ENCODE measurements at regions not wholly inside any gene's neighbourhood (a gene's known extent, or its start where the extent isn't known, plus 50 kb on each side); places are given as distances from the start of the nearest gene placed in this dataset.
"Not testable (repeated sequence)": the region's sequence is repeated elsewhere in the genome, so short reads cannot be mapped to it uniquely, and the experiment has no call there.

DNA sequence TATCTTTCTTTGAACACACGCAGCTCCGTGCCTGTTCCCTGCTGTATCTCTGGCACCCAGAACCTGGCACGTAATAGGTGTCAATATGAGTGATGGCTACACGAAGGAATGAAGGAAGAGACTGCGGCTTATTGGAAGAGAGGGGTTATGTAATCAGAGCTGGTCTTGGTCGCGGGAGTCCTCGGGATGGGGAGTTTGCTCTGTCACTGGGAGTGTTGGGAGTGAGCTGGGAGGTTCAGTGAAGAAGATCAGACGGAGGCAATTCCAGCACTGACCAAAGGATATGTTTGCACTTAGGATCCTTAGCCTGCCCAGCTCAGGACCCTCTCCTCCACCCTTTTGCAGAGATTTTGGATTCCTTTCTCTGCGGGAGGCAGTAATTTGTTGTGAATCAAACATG is 709.1 kb downstream of the PTPRU start:
- no peak for DNase-seq

DNA sequence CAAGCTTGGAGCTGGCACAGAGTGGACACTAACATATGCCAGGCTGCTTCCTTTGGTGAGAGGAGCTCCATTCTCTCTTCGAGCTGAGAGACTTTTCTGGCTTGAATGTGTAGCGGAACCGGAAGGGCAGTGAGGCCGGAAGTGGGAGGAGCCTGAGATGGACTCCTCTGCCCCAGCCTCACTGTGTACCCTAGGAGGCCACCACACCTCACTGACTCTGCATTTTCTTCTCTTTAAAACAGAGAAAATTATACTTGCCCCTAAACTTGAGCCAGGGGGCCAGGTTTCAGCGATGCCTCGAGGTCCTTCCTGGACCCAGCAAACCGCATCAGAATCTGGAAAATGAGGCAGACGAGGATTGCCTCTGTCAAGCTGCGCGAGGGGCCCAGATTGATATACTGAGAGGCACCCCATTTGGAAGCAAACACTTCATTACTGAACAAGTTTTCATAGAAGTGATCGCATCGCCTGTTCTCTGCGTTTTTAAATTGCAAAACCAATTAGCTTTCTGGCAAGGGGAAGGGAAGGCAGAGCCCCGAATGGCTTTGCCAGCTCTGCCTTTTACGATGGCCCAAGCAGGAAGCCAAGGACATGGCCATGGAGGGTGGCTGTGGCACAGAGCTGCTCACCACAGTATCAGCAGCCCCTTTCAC is 708.1 kb downstream of the PTPRU start:
- DNase-seq, result no peak

DNA sequence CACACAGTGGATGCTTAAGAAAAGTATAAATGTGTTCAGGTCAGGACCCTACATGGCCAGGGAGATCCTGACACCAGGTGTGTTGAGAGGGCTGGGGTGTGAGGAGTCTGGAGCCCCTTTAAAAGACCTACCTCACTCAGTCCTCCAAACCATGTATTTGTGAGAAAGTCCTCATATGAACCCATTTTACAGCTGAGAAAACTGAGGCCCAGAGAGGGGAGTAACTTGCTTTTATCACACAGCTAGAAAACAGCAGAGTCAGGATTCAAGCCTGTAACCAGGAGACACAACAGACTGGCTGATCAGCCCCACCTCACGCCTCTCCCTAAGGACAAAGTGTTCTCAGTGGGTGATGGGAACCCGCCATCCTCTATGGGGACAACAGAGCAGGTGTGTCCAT is 706.7 kb downstream of the PTPRU start:
- no peak for DNase-seq

DNA sequence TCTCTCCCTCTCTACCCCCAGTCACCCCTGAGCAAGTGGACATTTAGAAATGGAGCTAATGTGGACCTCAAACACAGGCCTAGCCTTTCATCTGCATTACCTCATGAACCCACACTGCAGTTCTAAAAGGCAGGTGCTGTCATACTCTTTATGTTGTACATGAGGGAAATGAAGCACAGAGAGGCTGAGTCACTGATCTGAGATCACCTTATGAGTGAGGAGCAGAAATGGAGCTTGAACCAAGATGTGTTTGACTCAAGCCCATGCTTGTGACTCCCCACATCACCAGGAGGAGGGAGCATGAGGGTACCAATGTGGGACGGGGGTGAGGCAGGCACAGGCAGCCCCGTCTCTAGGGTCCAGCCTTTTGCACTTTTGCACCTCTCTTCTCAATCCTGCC is 702.8 kb downstream of the PTPRU start:
- no peak for DNase-seq

DNA sequence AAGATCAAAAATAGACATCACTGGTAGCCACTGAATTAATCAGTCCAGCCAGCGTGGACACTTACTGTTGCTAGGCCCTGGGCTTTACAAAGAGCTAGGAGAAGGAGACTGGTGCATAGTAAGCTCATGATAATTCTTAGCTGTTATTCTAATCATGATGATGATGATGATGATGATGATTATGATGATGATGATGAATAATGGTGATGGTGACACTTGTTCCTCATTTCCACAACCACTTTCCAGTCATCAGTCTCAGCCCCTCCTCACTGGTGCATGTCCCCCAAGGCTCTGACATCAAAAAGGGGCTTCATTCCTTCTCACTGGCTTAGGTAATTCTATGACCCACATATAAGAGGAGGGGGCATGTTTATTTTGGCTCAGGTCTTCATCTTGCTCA is 701.0 kb downstream of the PTPRU start:
- no peak for DNase-seq

DNA sequence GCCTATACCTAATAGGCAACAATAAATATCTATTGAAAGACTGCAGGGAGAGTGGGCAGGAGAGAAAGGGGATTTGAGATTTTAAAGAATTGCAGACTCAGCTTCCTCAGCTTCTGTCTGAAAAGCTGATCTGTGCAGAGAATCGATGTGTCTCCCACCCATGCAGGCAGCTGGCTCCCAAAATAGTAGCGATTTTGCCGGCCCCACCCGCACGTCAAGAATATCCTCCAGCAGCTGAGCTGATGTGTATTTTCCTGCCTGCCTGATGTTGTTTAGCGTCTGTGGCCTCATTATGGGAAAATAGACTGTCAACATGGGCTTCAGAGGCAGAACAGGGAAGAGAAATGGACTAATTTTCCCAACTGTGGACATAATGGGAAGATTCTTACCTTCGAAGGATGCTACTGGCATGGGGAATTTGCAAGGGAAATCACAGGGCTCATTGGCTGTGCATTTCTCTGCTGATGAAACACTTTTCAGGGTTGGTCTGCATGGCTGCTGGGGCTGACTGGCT is 699.8 kb downstream of the PTPRU start:
- peak in 1 of 2 experiments; percentile 31 for DNase-seq

DNA sequence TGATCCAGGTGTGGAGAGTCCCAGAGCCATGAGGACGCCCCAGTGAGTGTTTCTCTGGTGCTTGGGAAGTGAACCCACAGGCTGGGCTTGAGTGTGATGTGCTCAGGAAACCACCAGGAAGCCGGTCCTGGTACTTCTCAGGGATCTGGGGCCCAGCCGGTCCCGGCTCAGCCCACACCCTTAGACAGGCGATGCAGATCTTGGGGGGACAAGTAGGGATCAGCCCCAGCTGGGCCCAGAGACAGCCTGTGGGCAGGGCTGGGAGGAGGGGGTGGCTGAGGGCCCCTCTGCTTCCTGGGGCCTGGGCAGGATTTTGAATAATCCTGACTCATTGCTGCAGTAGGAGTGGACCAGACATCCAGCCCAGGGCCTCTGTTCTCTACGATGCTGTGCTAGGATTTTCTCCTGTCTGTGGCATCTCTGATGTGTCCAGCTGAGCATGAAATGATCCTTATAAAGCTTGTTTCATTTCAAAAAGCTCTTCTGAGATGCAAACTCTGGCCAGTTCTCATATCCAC is 698.0 kb downstream of the PTPRU start:
- no peak for DNase-seq

DNA sequence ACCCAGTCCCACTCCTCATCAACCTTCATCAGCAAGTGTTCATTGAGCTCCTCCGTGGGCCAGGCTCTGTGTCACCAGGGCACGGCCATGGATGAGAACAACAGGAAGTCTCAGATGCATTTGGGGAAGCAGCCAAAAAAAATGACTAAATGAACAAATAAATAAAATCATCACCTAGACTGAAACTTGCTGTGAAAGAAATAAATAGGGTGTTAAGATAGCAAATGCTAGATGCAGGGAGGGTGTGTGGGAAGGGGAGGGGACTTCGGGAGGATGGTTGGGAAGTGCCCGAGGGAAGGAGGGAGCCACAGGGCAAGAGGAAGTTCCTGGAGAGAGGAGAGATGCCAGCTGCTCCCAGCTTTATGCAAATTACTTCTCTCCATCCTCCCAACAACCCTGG is 696.7 kb downstream of the PTPRU start:
- DNase-seq, result peak; percentile 86 to 93

DNA sequence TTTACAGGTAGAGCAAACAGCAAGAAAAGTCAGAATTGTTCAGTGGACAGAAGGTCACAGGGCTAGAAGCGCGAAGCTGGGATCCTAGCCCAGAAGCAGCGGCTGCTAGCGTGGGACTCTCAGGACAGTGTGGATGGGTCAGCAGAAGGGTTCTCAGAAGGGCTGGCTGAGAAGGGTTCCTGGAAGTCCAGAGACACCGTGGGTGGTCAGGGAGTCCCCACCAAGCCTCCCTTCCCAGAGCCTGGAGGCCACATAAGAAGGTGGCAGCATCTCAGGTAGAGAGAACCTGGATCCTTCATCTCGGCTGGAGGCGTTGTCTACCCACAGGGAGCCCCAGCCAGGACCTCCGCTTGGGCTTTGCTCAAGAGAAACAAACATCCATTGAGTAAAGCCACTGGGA is 696.3 kb downstream of the PTPRU start:
- DNase-seq, result no peak

DNA sequence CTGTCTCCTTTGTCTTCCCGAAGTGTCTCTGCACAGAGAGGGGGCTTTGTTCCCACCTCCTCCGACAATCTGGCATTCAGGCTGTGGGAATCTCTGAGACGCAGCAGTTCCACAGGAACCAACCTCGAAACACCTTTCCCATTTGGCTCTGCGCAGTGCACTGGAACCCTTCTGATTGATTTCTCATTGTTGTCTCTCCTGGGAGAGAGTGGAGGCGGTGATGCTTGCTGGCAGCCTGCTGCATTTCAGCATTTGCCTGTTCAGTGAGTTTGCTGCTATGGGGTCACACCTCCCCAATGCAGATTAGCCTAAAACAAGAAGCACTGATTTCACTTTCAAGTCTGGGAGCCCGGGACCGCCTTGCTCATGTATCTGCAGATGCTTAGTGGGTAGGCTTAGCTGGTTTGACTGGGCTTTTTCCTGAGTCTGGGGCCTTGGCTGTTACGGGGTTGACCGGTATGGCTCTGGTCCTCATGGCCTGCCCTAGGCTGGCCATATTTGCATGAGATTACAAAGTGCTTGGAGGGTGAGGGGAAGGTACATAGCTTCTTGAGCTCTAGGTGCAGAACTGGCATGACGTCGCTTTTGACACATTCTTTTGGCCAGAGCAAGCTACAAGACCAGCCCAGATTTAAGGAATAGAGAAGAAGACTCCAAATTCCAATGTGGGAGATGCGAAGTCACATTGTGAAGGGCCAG is 695.3 kb downstream of the PTPRU start:
- DNase-seq, result no peak

DNA sequence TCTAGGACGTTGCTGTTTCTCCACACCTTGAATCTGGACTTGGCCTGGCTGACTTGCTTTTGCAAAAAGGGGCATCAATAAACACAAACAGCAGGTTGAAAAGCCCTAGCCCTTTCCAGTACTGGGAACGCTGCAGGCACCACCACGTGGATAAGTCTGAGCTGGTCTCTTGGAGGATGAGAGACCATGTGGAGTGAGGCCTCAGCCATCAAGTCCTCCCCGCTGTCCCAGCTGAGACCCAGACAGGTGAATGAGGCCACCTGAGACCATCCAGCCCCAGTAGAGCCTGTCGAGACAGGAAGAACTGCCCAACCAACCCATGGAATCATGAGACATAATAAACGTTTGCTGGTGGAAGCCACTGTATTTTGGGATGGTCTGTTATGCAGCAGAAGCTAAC is 688.7 kb downstream of the PTPRU start:
- DNase-seq, result no peak

DNA sequence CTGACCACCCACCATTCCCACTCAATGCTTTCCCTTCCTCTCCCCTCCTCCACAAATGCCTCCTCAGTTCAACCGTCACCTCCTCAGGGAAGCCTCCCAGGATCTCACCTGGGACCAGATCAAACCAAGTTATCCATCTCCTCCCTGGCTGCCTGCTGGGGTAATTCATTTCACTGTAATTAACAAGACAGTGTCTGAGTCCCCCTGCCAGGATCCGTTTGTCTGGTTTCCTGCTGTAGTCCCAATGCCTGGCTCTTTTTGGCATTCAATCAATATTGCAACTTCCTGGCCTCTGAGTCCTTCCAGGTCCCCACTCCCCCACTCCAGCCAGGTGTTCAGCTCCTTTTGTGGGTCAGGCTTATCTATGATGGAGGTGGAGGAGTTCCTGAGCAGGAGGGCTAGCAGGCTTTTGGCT is 687.7 kb downstream of the PTPRU start:
- peak; percentile 62 to 91 for DNase-seq

DNA sequence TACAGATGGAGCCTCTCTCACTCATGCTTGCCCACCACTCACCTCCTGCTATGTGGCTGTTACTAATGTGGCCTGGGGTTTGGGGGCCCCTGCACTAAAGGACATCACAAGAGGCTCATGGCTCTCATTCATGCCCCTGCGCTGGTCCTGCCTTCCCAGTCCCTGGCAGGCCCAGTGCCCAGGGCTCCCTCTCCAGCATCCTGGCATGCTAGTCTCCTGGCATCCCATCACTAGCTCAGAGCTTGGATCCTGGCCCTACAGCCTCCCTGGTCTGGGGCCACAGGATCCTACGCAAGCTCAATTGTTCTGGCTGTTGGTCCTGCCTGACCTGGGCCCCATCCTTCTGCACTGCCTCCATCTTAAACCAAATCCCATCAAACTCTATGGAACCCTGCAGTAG is 685.4 kb downstream of the PTPRU start:
- no peak for DNase-seq

DNA sequence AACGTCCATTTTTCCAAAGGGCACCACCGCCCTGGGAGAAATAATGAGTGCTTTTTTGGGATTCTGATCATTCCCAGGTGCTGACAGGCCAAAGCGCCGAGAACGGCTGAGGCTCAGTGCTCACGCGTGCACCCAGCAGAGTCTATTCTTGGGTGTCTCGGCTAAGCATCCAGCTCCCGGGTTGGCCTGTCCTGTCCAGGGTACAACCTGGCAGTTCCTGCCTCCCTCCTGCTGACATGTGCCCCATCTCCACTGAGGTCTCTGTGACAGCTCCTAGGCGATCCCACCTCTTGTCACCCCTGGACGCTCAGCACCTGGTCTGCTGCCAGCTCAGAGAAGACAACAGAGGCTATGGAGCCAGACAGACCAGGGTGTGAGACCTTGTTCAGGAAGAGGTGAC is 684.5 kb downstream of the PTPRU start:
- no peak for DNase-seq

DNA sequence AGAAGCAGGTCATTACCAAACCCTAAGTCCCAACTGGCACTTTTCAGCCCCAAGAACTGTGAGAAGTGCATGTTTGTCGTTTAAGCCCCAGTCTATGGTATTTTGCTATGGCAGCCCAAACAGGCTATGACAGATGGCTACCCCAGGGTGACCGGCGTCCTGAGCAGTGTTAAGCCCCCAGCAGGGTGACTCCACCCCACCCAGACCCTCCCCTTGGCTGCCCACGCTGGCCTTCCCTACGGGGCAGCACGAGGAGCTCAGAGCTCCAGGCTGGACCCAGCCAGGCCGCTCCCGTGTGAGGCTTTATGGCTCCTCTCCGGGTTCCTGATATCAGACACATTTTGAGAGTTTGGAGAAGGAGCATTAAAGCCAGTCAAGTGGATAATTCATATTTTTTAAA is 684.0 kb downstream of the PTPRU start:
- DNase-seq, result no peak

DNA sequence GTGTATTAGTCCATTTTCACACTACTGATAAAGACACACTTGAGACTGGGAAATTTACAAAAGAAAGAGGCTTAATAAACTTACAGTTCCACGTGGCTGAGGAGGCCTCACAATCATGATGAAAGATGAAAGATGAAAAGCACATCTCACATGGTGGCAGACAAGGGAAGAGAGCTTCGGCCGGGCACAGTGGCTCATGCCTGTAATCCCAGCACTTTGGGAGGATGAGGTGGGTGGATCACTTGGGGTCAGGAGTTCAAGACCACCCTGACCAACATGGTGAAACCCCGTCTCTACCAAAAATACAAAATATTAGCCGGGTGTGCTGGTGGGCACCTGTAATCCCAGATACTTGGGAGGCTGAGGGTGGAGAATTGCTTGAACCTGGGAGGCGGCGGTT is 682.7 kb downstream of the PTPRU start:
- not testable (repeated sequence) for DNase-seq

DNA sequence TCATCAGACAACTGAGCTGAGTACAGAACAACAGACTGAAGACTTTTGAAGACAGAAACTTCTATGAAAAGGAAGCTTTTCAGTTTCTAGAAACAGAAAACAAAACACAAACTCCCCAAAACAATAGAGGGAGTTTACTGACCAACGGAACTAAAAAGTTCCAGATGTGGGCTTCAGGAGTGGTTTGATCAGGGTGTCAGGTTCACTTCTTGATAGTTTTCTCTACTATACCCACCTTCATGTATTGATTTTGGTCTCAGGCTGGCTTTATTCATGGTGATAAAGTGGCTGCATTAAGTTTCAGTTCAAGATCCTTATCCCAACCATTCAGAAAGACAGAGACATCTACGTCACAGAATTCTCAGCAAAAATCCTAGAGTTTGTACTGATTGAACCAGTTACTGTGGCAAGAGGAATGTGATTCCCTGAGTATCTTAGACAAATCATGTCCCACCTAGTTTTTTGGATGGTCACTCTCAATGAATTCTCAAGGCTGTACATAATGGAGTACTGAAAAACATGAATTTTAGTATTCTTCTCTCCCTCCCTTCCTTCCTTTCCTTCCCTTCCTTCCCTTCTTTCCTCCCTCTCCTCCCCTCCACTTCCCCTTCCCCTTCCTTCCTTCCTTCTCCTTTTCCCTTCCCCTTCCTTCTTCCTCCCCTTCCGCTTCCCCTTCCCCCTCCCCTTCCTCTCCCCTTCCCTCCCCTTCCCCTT is 680.5 kb downstream of the PTPRU start:
- DNase-seq, result no peak

DNA sequence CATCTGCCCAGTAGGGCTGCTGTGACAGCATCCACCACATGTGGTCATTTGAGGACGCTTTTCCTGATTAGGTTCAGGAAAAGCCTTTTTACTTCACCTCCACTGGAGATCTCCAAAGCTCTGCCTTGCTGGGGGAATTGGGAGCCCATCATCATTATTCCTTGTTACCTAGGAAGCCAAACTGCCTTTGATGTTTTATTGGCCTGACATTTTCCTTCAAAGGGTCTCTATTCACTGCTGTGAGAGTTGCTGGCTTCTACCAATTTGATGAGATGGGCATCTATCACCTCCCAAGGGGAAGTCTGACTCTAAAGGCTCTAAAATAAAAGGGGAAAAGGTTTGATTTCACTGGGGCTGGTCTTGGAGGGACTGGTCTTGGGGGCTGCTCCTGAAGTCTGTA is 678.6 kb downstream of the PTPRU start:
- DNase-seq, result no peak

DNA sequence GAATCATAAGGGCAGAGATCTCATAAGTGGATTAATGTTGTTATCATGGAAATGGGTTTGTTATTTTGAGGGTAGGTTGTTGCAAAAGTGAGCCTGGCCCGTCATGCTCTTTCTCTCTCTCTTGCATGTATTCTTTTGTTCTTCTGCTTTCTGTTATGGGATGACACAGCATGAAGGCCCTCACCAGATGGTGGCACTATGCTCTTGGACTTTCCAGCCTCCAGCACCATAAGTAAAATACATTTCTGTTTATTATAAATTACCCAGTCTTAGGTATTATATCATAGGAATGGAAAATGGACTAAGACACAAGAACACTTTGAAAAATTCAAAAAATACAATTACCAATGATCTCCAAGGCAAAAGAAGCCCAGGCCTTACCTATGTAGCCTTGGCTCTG is 676.1 kb downstream of the PTPRU start:
- DNase-seq, result peak in 1 of 2 experiments; percentile 17

DNA sequence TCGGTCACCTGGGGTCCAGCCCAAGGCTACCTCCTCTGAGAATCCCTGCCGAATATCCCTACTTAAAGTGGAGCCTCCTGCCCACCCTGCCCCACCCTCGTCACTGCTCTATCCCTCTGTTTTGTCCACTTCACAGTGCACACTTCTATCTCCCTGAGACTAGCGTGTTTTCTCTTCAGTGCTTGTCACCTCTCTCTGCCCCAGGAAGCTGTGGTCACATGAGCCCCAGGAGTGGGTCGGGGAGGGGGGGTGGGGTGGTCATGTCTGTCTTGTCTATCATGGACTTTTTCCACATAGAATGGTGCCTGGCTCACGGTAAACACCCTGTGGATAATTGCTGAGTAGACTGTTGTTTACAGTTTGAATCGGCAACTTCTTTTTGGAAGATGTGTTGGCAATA is 673.6 kb downstream of the PTPRU start:
- no peak for DNase-seq

DNA sequence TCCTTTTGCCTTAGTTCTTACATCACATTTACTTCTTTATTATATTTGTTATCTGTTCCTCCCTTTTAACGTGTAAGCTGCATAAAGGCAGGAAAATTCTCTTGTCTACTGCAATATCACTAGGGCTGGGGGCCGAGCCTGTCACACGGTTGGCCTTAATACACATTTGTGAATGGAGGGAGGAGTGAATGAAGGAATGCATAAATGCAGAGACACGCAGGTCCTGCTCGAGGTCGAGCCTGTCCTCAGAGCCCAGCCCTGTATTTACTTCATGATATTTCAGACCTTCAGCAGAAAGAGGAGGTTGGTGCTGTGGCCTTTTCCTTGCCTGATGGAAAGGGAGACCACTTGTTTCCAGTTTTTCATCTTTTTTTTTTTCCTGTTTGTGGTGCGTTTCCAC is 671.3 kb downstream of the PTPRU start:
- DNase-seq, result no peak

DNA sequence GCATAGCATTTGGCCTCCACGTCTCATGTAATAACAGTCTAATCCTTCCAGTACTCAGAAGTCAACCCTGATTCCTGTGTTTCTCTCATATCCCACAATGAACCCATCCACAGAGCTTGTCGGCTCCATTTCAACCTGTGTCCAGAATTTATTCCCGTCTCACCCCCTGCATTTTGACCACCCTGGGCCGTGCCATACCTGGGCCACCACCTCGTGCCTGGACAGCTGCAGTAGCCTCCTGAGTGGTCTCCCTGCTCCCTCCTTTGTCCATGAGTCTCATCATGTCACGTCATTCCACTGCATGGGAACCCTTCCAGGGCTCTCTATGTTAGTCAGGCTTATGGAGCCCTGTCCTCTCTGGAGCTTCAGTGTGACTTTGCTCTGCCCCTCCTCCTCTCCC is 670.6 kb downstream of the PTPRU start:
- DNase-seq, result no peak

DNA sequence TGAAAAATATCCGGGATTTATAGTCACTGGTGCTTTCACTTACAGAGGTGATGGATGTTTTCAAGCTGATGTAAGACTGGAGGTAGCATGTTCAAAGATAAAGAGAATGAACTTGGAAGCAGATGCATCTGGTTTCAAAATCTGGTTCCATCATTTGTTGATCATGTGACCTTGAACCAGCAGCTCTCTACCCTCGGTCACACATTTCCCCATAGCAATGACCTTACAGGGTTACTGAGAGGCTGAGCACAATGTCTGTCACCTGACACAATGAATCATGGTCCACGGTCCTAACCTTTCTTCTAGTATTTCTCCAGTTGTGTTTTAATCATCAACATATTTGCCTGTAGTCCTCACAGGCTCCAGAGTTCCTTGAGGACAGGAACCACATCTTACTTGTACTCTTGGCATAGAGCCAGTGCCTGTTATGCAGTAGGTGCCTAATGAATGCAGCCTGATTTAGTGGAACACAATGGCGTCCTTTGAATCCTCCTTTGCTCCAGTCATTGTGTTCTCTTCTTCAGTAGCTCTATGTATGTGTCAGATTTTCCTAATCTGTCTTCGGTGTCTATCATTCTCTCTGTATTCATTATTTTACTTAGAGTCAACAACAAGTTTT is 667.3 kb downstream of the PTPRU start:
- DNase-seq, result no peak
